ENCODE measurements at regions not wholly inside any gene's neighbourhood (a gene's known extent, or its start where the extent isn't known, plus 50 kb on each side); places are given as distances from the start of the nearest gene placed in this dataset.

DNA sequence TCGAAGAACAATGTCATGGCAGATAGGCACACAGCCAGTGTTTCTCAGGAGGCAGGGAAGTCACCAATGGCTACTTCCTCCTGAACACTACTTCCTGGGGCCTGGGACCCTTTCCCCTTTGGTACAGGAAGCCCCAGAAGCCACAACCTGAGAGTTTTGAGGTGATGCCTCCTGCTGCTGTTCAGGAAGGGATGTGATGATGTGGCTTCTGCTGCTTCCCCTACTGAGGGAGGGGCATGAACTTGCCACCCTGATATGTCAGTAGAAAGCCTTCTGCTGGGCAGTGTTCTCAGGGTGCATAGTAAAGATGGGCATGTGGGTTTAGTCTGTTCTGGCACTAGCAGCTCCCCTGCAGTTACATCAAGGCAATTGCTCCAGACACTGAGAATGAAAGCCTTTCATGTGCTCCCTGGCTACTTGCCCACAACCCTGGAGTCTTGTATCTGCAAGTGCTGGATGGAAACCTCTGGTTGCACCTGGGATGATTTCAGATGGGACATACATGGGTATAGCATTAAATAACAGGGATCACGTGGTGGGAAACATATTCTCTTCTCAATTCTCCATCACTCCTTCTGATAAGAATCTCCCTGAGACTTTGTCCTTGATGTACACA lies 69.3 kb downstream of the ADRA2A start:
- H3K4me2 ChIP-seq (ENCODE audit: insufficient read depth, insufficient read length, low read length), result no peak overlapping the region
- no peak overlapping the region for H3T11ph ChIP-seq (ENCODE audit: low read length)
- peaks cover 3% of the 10 kb centered on the region; the same call in 1 of the 2 replicates for H3K4me1 ChIP-seq (ENCODE audit: insufficient read depth, low read length)
- Mint-ChIP-seq H3K9me3 (no peaks in the 10 kb centered on the region; a peak in 2 of 5 replicates), H3K36me3 (ENCODE audit: insufficient read depth in 1 of 3, low read depth in 3 of 3) (peaks cover 0 to 7% (median 0%) of the 10 kb centered on the region in 3 experiments; a peak in 2 of 7 replicates), H3K4me1 (peaks cover 41 to 49% of the 10 kb centered on the region in 2 experiments), H3K27me3 (ENCODE audit: low read depth) (peaks cover 8% of the 10 kb centered on the region), H3K4me3 (no peak overlapping the region), H3K27ac (no peak overlapping the region)
- H3K4ac ChIP-seq (ENCODE audit: low read depth, low read length), result no peak overlapping the region
- no peak overlapping the region for H2BK12ac ChIP-seq (ENCODE audit: insufficient read length, low read depth, low read length)
- no peaks in the 10 kb centered on the region for H3K27me3 ChIP-seq (ENCODE audit: insufficient read depth, low read length)
- H2BK15ac ChIP-seq (ENCODE audit: low read depth, low read length), result no peak overlapping the region
- no peak overlapping the region for H2BK5ac ChIP-seq (ENCODE audit: insufficient read length, low read length)
- H4K8ac ChIP-seq (replicated peaks; ENCODE audit: insufficient read length, low read depth, low read length), result no peak overlapping the region
- H3K27ac ChIP-seq (ENCODE audit: insufficient read length, low read depth, low read length), result no peak overlapping the region
- no peaks in the 10 kb centered on the region for H3K9me3 ChIP-seq (ENCODE audit: control insufficient read depth, low read depth, low read length)
- no peak overlapping the region for H2BK120ac ChIP-seq (ENCODE audit: low read depth, low read length, poor library complexity, severe bottlenecking)
- H4K20me1 ChIP-seq (ENCODE audit: control insufficient read depth, insufficient read depth, insufficient read length), result no peaks in the 10 kb centered on the region
- TF ChIP-seq, protein P1, sequence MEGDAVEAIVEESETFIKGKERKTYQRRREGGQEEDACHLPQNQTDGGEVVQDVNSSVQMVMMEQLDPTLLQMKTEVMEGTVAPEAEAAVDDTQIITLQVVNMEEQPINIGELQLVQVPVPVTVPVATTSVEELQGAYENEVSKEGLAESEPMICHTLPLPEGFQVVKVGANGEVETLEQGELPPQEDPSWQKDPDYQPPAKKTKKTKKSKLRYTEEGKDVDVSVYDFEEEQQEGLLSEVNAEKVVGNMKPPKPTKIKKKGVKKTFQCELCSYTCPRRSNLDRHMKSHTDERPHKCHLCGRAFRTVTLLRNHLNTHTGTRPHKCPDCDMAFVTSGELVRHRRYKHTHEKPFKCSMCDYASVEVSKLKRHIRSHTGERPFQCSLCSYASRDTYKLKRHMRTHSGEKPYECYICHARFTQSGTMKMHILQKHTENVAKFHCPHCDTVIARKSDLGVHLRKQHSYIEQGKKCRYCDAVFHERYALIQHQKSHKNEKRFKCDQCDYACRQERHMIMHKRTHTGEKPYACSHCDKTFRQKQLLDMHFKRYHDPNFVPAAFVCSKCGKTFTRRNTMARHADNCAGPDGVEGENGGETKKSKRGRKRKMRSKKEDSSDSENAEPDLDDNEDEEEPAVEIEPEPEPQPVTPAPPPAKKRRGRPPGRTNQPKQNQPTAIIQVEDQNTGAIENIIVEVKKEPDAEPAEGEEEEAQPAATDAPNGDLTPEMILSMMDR (conservative IDR thresholded peaks at IDR 0.05), result no peak
- WGBS (ENCODE audit: extremely low coverage, insufficient read length, low lambda C conversion rate), result no CpG with 5 or more reads among the region's 2 CpGs
- H2BK20ac ChIP-seq (ENCODE audit: low read depth, low read length, poor library complexity, severe bottlenecking), result no peak overlapping the region
- H4K91ac ChIP-seq (ENCODE audit: insufficient read length, low read depth, low read length), result no peak overlapping the region
- H3K14ac ChIP-seq (ENCODE audit: insufficient read depth, low read length), result no peak overlapping the region
- H2AK5ac ChIP-seq (ENCODE audit: insufficient read length, low read length), result no peak overlapping the region
- H2AFZ ChIP-seq (ENCODE audit: low read length), result no peak overlapping the region
- no peaks in the 10 kb centered on the region for H3K23me2 ChIP-seq (ENCODE audit: insufficient read length, low read depth, low read length, poor library complexity, severe bottlenecking)
- no peaks in the 10 kb centered on the region for H3K79me1 ChIP-seq (ENCODE audit: insufficient read depth, low read depth, low read length, poor library complexity, severe bottlenecking)
- no peaks in the 10 kb centered on the region for H3K79me2 ChIP-seq (ENCODE audit: insufficient read depth, low read length)
- no peak for DNase-seq
- H3K56ac ChIP-seq (ENCODE audit: insufficient read length, low read depth, low read length), result no peak overlapping the region
- H4K5ac ChIP-seq (ENCODE audit: insufficient read length, low read depth, low read length), result no peak overlapping the region
- H3K9ac ChIP-seq (ENCODE audit: extremely low read depth, insufficient read length, low read length), result no peak overlapping the region
- no peak overlapping the region for H3K18ac ChIP-seq (ENCODE audit: insufficient read length, low read depth, low read length)
- H3K23ac ChIP-seq (ENCODE audit: insufficient read length, low read depth, low read length), result no peak overlapping the region
